ENCODE measurements at regions not wholly inside any gene's neighbourhood (a gene's known extent, or its start where the extent isn't known, plus 50 kb on each side); places are given as distances from the start of the nearest gene placed in this dataset.

GRCh38 chr3:14278799-14279625 lies 100.4 kb downstream of the LSM3 start:
- TF ChIP-seq CTCF (IDR thresholded peaks at IDR 0.05) = no peak
- no peak for TF ChIP-seq POLR2AphosphoS5 (IDR thresholded peaks at IDR 0.05)

All from breast epithelium (tissue), 3 donors.